ENCODE measurements at regions not wholly inside any gene's neighbourhood (a gene's known extent, or its start where the extent isn't known, plus 50 kb on each side); places are given as distances from the start of the nearest gene placed in this dataset.

- TF ChIP-seq POLR2AphosphoS5 (IDR thresholded peaks at IDR 0.05; ENCODE audit: low read depth) (no peak), CTCF (IDR thresholded peaks at IDR 0.05; ENCODE audit: insufficient read depth, low read length) (no peak), SPI1 (IDR thresholded peaks at IDR 0.05; ENCODE audit: borderline replicate concordance, low read depth) (no peak), GABPA (IDR thresholded peaks at IDR 0.05; ENCODE audit: low read depth) (no peak)
Measured at GRCh38 chr5:29587832-29588231, 1605.7 kb upstream of the CDH6 start.

All from HL-60 (cell line).